HEK293 (cell line): ENCODE measurements at regions not wholly inside any gene's neighbourhood (a gene's known extent, or its start where the extent isn't known, plus 50 kb on each side); places are given as distances from the start of the nearest gene placed in this dataset.

Source experiments
- ZNF10 ChIP-seq: fragments of 450-650 bp; formaldehyde crosslinking; IDR thresholded peaks from 2 replicates; pipeline ENCODE4 v1.5.1; 2017; ENCODE audit warnings: missing biosample characterization, missing genetic modification characterization
- ZNF76 ChIP-seq: fragments of 450-650 bp; formaldehyde crosslinking; IDR thresholded peaks from 2 replicates; pipeline ENCODE4; 2016; ENCODE audit warnings: low read depth, missing biosample characterization, missing genetic modification characterization, borderline replicate concordance
- TF ChIP-seq, protein P1 (sequence below): fragments of 450-650 bp; formaldehyde crosslinking; IDR thresholded peaks from 2 replicates; pipeline ENCODE4 v1.5.1; 2016; ENCODE audit warnings: missing biosample characterization, missing genetic modification characterization

DNA sequence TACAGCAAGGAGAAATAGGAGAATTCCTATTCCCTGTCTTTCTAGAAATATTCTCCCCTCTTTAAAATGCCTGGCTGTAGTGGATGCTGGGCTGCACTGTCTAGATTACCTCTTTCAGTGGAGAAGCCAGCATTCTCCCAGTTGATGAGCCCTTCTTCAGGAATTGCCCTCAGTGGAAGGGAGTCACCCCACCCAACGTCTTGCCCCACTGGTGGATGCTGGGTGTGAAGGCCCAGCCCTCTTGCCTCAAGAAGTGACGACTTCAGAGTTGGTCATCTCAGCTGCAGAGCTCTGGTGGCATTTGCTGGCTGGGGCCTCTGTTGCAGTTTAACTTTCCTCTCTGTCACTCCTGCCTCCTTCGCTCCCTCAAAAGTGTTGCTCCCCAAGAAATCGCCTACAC lies 248.2 kb downstream of the ATG4C start:
- TF ChIP-seq ZNF76 (tag by site-specific recombination) (no peak), ZNF10 (tag by site-specific recombination) (no peak)
- TF ChIP-seq, protein P1, sequence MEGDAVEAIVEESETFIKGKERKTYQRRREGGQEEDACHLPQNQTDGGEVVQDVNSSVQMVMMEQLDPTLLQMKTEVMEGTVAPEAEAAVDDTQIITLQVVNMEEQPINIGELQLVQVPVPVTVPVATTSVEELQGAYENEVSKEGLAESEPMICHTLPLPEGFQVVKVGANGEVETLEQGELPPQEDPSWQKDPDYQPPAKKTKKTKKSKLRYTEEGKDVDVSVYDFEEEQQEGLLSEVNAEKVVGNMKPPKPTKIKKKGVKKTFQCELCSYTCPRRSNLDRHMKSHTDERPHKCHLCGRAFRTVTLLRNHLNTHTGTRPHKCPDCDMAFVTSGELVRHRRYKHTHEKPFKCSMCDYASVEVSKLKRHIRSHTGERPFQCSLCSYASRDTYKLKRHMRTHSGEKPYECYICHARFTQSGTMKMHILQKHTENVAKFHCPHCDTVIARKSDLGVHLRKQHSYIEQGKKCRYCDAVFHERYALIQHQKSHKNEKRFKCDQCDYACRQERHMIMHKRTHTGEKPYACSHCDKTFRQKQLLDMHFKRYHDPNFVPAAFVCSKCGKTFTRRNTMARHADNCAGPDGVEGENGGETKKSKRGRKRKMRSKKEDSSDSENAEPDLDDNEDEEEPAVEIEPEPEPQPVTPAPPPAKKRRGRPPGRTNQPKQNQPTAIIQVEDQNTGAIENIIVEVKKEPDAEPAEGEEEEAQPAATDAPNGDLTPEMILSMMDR (tag by site-specific recombination), result no peak
